PC-3 (cell line): ENCODE measurements at regions not wholly inside any gene's neighbourhood (a gene's known extent, or its start where the extent isn't known, plus 50 kb on each side); places are given as distances from the start of the nearest gene placed in this dataset.

Source experiments
- ATAC-seq: fragments of 200-7000 bp; cut with Tn5 transposase; 2 replicates; pipeline ENCODE4 v1.9.1; 2020; ENCODE audit warnings: mild to moderate bottlenecking, moderate library complexity
- BruUV-seq: library from RNA; stranded (reverse); fragments of 400-500 nt; replicated peaks from 2 replicates; lab custom pipeline; 2021; lab: Mats Ljungman, UMichigan
- CTCF ChIA-PET: fragments of 300-600 bp; sonication (Branson Sonifier 250); formaldehyde crosslinking; loops from one replicate; lab custom pipeline; 2022; ENCODE audit warnings: antibody characterized with exemption; lab: Charles Lee
- POLR2A ChIA-PET: fragments of 300-600 bp; sonication (Branson Sonifier 250); formaldehyde crosslinking; loops from one replicate; lab custom pipeline; 2022; ENCODE audit warnings: antibody characterized with exemption; ENCODE audit not compliant: unreplicated experiment; lab: Charles Lee
- DNase-seq: peaks from one replicate; pipeline ENCODE4 v3.0.0-alpha.2; 2015
- H2AFZ ChIP-seq: fragments of 300-600 bp; sonication (generic); 2 replicates; pipeline ENCODE4 v1.6.0; 2016; ENCODE audit warnings: antibody characterized with exemption, low read length
- H3F3A ChIP-seq: fragments of 300-600 bp; sonication (generic); one replicate; pipeline ENCODE4 v1.6.0; 2017; ENCODE audit warnings: antibody characterized with exemption, low read length, control low read depth, mild to moderate bottlenecking; ENCODE audit not compliant: unreplicated experiment
- H3K27ac ChIP-seq: fragments of 300-600 bp; sonication (generic); 2 replicates; pipeline ENCODE4 v1.5.1; 2016; ENCODE audit warnings: mild to moderate bottlenecking, low read length
- H3K27me3 ChIP-seq: fragments of 300-600 bp; sonication (generic); 2 replicates; pipeline ENCODE4 v1.6.1; 2016; ENCODE audit warnings: low read length, mixed read lengths
- H3K36me3 ChIP-seq: fragments of 300-600 bp; sonication (generic); 2 replicates; pipeline ENCODE4 v1.6.1; 2016; ENCODE audit warnings: low read depth, mixed run types, low read length, mixed read lengths
- H3K4me1 ChIP-seq: fragments of 300-600 bp; sonication (generic); 2 replicates; pipeline ENCODE4 v1.5.1; 2016; ENCODE audit warnings: low read length; ENCODE audit not compliant: insufficient read depth
- H3K4me2 ChIP-seq: fragments of 300-600 bp; sonication (generic); 2 replicates; pipeline ENCODE4 v1.6.0; 2016; ENCODE audit warnings: low read length
- H3K4me3 ChIP-seq: fragments of 300-600 bp; sonication (generic); 2 replicates; pipeline ENCODE4 v1.5.1; 2016; ENCODE audit warnings: mild to moderate bottlenecking, low read length, mixed read lengths
- H3K79me2 ChIP-seq: fragments of 300-600 bp; sonication (generic); 2 replicates; pipeline ENCODE4 v1.6.1; 2017; ENCODE audit warnings: low read length, mixed read lengths
- H3K9ac ChIP-seq: fragments of 300-600 bp; sonication (generic); 2 replicates; pipeline ENCODE4 v1.6.0; 2016; ENCODE audit warnings: mild to moderate bottlenecking, low read length
- H3K9me2 ChIP-seq: fragments of 300-600 bp; sonication (generic); replicated peaks from 2 replicates; pipeline ENCODE4 v1.6.1; 2016; ENCODE audit warnings: mixed run types, low read length, mixed read lengths
- H3K9me3 ChIP-seq: fragments of 300-600 bp; sonication (generic); 2 replicates; pipeline ENCODE4 v1.6.1; 2016; ENCODE audit warnings: low read length, mixed read lengths
- H4K20me1 ChIP-seq: fragments of 300-600 bp; sonication (generic); 2 replicates; pipeline ENCODE4 v1.6.1; 2016; ENCODE audit warnings: low read length, mixed read lengths
- CTCF ChIP-seq: fragments of 300-600 bp; sonication (generic); conservative IDR thresholded peaks from 2 replicates; pipeline ENCODE4 v1.5.1; 2017; ENCODE audit warnings: antibody characterized with exemption, low read depth, mild to moderate bottlenecking, low read length
- EZH2 ChIP-seq: fragments of 300-600 bp; sonication (generic); IDR thresholded peaks from one replicate; pipeline ENCODE4 v1.6.1; 2017; ENCODE audit warnings: antibody characterized with exemption, mild to moderate bottlenecking, low read length; ENCODE audit not compliant: unreplicated experiment
- EZH2phosphoT487 ChIP-seq: fragments of 300-600 bp; sonication (generic); IDR thresholded peaks from 2 replicates; pipeline ENCODE4 v1.6.1; 2018; ENCODE audit warnings: mild to moderate bottlenecking, antibody characterized with exemption, low read length, borderline replicate concordance
- intact Hi-C: fragments of 100-400 bp; cut with micrococcal nuclease; formaldehyde crosslinking; loops from 2 replicates; pipeline ENCODE4 v1.9.0; 2023

GRCh38 chr6:168217216-168217879 is 102.2 kb downstream of the DACT2 start:
- no peak overlapping the region for H3K9ac ChIP-seq
- no peak overlapping the region for H2AFZ ChIP-seq
- peaks cover 43% of the 10 kb centered on the region for H3K27me3 ChIP-seq
- ChIA-PET POLR2A (no interaction called here), CTCF (no interaction called here)
- H3F3A ChIP-seq: no peaks in the 10 kb centered on the region
- H3K4me1 ChIP-seq: no peaks in the 10 kb centered on the region
- no peaks in the 10 kb centered on the region for H3K79me2 ChIP-seq
- intact Hi-C loops: no loop called here
- no peaks in the 10 kb centered on the region for H3K9me2 ChIP-seq
- H3K27ac ChIP-seq: no peak overlapping the region
- no peaks in the 10 kb centered on the region for H3K36me3 ChIP-seq
- H4K20me1 ChIP-seq: no peaks in the 10 kb centered on the region
- no peak for DNase-seq
- TF ChIP-seq EZH2 (no peak), EZH2phosphoT487 (no peak), CTCF (no peak)
- H3K9me3 ChIP-seq: no peaks in the 10 kb centered on the region
- H3K4me2 ChIP-seq: no peak overlapping the region
- no peak for ATAC-seq
- no TSS peak for BruUV-seq
- H3K4me3 ChIP-seq: no peak overlapping the region

- H3K9me3 ChIP-seq: no peaks in the 10 kb centered on the region
- ChIA-PET POLR2A (no interaction called here), CTCF (no interaction called here)
- BruUV-seq: no TSS peak
- no peak for DNase-seq
- H3K27ac ChIP-seq: no peak overlapping the region
- H3K36me3 ChIP-seq: no peaks in the 10 kb centered on the region
- intact Hi-C loops: no loop called here
- H3K79me2 ChIP-seq: no peaks in the 10 kb centered on the region
- no peaks in the 10 kb centered on the region for H3K9me2 ChIP-seq
- peaks cover 40% of the 10 kb centered on the region for H3K27me3 ChIP-seq
- no peak overlapping the region for H3K4me2 ChIP-seq
- H3K4me1 ChIP-seq: no peaks in the 10 kb centered on the region
- H3K9ac ChIP-seq: no peak overlapping the region
- TF ChIP-seq EZH2phosphoT487 (no peak), EZH2 (no peak), CTCF (no peak)
- no peaks in the 10 kb centered on the region for H3F3A ChIP-seq
- ATAC-seq: no peak
- no peak overlapping the region for H3K4me3 ChIP-seq
- no peak overlapping the region for H2AFZ ChIP-seq
- no peaks in the 10 kb centered on the region for H4K20me1 ChIP-seq
Measured at GRCh38 chr6:168216751-168217191, 102.8 kb downstream of the DACT2 start.

- H3K79me2 ChIP-seq: no peaks in the 10 kb centered on the region
- CTCF ChIA-PET: no interaction called here
- POLR2A ChIA-PET: no interaction called here
- H3F3A ChIP-seq: no peaks in the 10 kb centered on the region
- no peaks in the 10 kb centered on the region for H3K36me3 ChIP-seq
- no peaks in the 10 kb centered on the region for H3K9me3 ChIP-seq
- H4K20me1 ChIP-seq: no peaks in the 10 kb centered on the region
- no peaks in the 10 kb centered on the region for H3K4me1 ChIP-seq
- ATAC-seq (no peak), DNase-seq (no peak)
- no peak overlapping the region for H3K4me2 ChIP-seq
- no peak for TF ChIP-seq CTCF
- no peak for TF ChIP-seq EZH2phosphoT487
- no peak for TF ChIP-seq EZH2
- peaks cover 37% of the 10 kb centered on the region for H3K27me3 ChIP-seq
- no TSS peak for BruUV-seq
- no peak overlapping the region for H2AFZ ChIP-seq
- no peak overlapping the region for H3K4me3 ChIP-seq
- H3K9me2 ChIP-seq: no peaks in the 10 kb centered on the region
- H3K27ac ChIP-seq: no peak overlapping the region
- no peak overlapping the region for H3K9ac ChIP-seq
- intact Hi-C loops: no loop called here
Measured at GRCh38 chr6:168216117-168216516, 103.5 kb downstream of the DACT2 start.
